OCI-LY3 (cell line): ENCODE measurements at regions not wholly inside any gene's neighbourhood (a gene's known extent, or its start where the extent isn't known, plus 50 kb on each side); places are given as distances from the start of the nearest gene placed in this dataset.

Experiments
- H2AFZ ChIP-seq: fragments of 200-600, 300-600 bp; shearing (Covaris generic); 2 replicates; pipeline ENCODE4 v1.6.0; 2014; ENCODE audit warnings: antibody characterized with exemption, low read depth, low read length
- H3K27ac ChIP-seq: fragments of 200-600, 300-600 bp; sonication (generic); 2 replicates; pipeline ENCODE4 v1.5.1; 2014; ENCODE audit warnings: mild to moderate bottlenecking, low read length, moderate library complexity, mixed read lengths
- H3K27me3 ChIP-seq: fragments of 200-600, 300-600 bp; sonication (generic); 2 replicates; pipeline ENCODE4 v1.6.1; 2014; ENCODE audit warnings: low read depth, low read length, mixed read lengths
- H3K36me3 ChIP-seq: fragments of 200-600, 300-600 bp; sonication (generic); replicated peaks from 2 replicates; pipeline ENCODE3; 2014; ENCODE audit warnings: low read depth, low read length, mixed read lengths
- H3K4me1 ChIP-seq: fragments of 300-600, 200-600 bp; sonication (generic); 2 replicates; pipeline ENCODE4 v1.6.1; 2014; ENCODE audit warnings: low read length, mixed read lengths
- H3K4me2 ChIP-seq: fragments of 200-600, 300-600 bp; sonication (generic); 2 replicates; pipeline ENCODE4 v1.6.1; 2014; ENCODE audit warnings: low read length, mixed read lengths
- H3K4me3 ChIP-seq: fragments of 300-600, 200-600 bp; sonication (generic); 2 replicates; pipeline ENCODE4 v1.5.1; 2014; ENCODE audit warnings: antibody characterized with exemption, mild to moderate bottlenecking, low read length, moderate library complexity
- H3K79me2 ChIP-seq: fragments of 300-600, 200-600 bp; shearing (Covaris generic); 2 replicates; pipeline ENCODE4 v1.6.1; 2014; ENCODE audit warnings: mild to moderate bottlenecking, low read length, mixed read lengths
- H3K9ac ChIP-seq: fragments of 300-600, 200-600 bp; shearing (Covaris generic); 2 replicates; pipeline ENCODE4 v1.6.0; 2014; ENCODE audit warnings: mild to moderate bottlenecking, low read length, moderate library complexity
- H3K9me3 ChIP-seq: fragments of 200-600, 300-600 bp; shearing (Covaris generic); 2 replicates; pipeline ENCODE4 v1.6.1; 2014; ENCODE audit warnings: low read length, mixed read lengths; ENCODE audit not compliant: insufficient read depth
- H4K20me1 ChIP-seq: fragments of 200-600, 300-600 bp; sonication (generic); 2 replicates; pipeline ENCODE4 v1.6.1; 2016; ENCODE audit warnings: low read length, mixed read lengths; ENCODE audit not compliant: insufficient read depth
- EZH2phosphoT487 ChIP-seq: fragments of 200-600 bp; shearing (Covaris generic); IDR thresholded peaks from 2 replicates; pipeline ENCODE4 v1.6.1; 2018; ENCODE audit warnings: antibody characterized with exemption, mixed run types, low read depth
- TF ChIP-seq, protein P1 (sequence below): fragments of 200-600, 300-600 bp; sonication (generic); IDR thresholded peaks from 2 replicates; pipeline ENCODE4 v1.5.1; 2014; ENCODE audit warnings: antibody characterized with exemption, low read length, low read depth

DNA sequence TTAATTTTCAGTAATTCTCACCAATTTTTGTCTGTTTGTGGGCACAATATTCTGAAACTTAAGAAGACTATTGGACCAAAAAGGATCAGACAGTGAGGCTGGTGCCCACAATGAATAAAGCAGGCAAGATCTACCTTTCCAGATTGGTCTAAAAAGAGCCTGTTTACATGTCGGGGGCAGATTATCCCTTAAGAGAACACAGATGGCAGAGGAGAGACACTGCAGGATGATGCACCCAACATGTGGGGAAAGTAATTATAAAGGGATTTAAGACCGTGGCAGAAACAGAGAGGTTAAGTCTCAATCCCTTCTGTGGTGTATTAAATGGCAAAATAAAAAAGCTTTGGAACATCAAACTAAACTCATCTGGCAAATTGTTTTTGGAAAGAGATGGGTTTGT is 331.8 kb upstream of the CDH11 start:
- H3K4me1 ChIP-seq: no peaks in the 10 kb centered on the region
- H3K36me3 ChIP-seq: no peaks in the 10 kb centered on the region
- no peaks in the 10 kb centered on the region for H3K79me2 ChIP-seq
- no peak overlapping the region for H3K4me2 ChIP-seq
- no peak overlapping the region for H3K27ac ChIP-seq
- TF ChIP-seq, protein P1, sequence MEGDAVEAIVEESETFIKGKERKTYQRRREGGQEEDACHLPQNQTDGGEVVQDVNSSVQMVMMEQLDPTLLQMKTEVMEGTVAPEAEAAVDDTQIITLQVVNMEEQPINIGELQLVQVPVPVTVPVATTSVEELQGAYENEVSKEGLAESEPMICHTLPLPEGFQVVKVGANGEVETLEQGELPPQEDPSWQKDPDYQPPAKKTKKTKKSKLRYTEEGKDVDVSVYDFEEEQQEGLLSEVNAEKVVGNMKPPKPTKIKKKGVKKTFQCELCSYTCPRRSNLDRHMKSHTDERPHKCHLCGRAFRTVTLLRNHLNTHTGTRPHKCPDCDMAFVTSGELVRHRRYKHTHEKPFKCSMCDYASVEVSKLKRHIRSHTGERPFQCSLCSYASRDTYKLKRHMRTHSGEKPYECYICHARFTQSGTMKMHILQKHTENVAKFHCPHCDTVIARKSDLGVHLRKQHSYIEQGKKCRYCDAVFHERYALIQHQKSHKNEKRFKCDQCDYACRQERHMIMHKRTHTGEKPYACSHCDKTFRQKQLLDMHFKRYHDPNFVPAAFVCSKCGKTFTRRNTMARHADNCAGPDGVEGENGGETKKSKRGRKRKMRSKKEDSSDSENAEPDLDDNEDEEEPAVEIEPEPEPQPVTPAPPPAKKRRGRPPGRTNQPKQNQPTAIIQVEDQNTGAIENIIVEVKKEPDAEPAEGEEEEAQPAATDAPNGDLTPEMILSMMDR: no peak
- no peak for TF ChIP-seq EZH2phosphoT487
- no peaks in the 10 kb centered on the region for H3K27me3 ChIP-seq
- no peaks in the 10 kb centered on the region for H3K9me3 ChIP-seq
- no peaks in the 10 kb centered on the region for H4K20me1 ChIP-seq
- H3K4me3 ChIP-seq: no peak overlapping the region
- H3K9ac ChIP-seq: no peak overlapping the region
- H2AFZ ChIP-seq: no peak overlapping the region

DNA sequence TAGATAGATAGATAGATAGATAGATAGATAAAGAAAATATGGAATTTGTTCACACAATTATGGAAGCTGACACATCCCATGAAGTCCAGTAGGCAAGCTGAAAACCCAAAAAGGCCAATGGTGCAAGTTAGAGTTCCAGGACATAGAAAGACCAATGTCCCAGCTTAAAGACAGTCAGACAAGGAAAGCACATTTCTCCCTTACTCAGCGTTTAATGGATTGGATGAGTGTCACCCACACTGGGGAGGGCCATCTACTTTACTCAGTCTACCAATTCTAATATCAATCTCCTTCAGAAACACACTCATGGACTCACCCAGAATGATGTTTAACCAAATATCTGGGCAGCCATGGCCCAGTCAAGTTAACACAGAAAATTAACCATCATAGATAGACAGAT is 327.7 kb upstream of the CDH11 start:
- no peak overlapping the region for H2AFZ ChIP-seq
- no peak overlapping the region for H3K9ac ChIP-seq
- no peaks in the 10 kb centered on the region for H3K4me1 ChIP-seq
- H3K36me3 ChIP-seq: no peaks in the 10 kb centered on the region
- H3K27me3 ChIP-seq: no peaks in the 10 kb centered on the region
- no peaks in the 10 kb centered on the region for H3K9me3 ChIP-seq
- no peak overlapping the region for H3K27ac ChIP-seq
- H4K20me1 ChIP-seq: no peaks in the 10 kb centered on the region
- TF ChIP-seq, protein P1: no peak
- H3K79me2 ChIP-seq: no peaks in the 10 kb centered on the region
- H3K4me2 ChIP-seq: no peak overlapping the region
- H3K4me3 ChIP-seq: no peak overlapping the region

DNA sequence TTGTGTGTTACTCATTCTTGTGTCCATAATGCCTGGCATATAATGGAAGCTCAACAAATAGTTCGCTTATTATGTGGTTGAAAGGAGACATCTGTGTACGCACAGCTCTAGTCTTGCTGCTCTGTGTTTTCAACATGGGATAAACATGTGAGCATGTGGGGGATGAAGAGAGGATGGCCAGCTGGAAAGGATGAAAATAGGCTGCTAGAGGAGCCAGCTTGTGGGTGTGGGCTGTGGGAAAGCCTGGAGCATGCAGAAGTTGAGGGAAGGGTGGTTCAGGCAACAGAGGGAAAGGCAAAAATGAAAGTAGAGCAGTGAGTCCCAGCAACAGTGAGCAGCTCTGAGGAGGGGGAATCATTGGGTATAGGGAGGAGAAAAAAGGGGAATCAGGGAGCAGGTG is 324.6 kb upstream of the CDH11 start:
- no peak overlapping the region for H3K27ac ChIP-seq
- H3K79me2 ChIP-seq: no peaks in the 10 kb centered on the region
- H3K27me3 ChIP-seq: no peaks in the 10 kb centered on the region
- no peaks in the 10 kb centered on the region for H3K4me1 ChIP-seq
- no peak overlapping the region for H3K4me2 ChIP-seq
- no peaks in the 10 kb centered on the region for H3K9me3 ChIP-seq
- no peak overlapping the region for H3K4me3 ChIP-seq
- no peak for TF ChIP-seq EZH2phosphoT487
- TF ChIP-seq, protein P1: no peak
- no peak overlapping the region for H2AFZ ChIP-seq
- H3K36me3 ChIP-seq: no peaks in the 10 kb centered on the region
- H3K9ac ChIP-seq: no peak overlapping the region
- no peaks in the 10 kb centered on the region for H4K20me1 ChIP-seq

DNA sequence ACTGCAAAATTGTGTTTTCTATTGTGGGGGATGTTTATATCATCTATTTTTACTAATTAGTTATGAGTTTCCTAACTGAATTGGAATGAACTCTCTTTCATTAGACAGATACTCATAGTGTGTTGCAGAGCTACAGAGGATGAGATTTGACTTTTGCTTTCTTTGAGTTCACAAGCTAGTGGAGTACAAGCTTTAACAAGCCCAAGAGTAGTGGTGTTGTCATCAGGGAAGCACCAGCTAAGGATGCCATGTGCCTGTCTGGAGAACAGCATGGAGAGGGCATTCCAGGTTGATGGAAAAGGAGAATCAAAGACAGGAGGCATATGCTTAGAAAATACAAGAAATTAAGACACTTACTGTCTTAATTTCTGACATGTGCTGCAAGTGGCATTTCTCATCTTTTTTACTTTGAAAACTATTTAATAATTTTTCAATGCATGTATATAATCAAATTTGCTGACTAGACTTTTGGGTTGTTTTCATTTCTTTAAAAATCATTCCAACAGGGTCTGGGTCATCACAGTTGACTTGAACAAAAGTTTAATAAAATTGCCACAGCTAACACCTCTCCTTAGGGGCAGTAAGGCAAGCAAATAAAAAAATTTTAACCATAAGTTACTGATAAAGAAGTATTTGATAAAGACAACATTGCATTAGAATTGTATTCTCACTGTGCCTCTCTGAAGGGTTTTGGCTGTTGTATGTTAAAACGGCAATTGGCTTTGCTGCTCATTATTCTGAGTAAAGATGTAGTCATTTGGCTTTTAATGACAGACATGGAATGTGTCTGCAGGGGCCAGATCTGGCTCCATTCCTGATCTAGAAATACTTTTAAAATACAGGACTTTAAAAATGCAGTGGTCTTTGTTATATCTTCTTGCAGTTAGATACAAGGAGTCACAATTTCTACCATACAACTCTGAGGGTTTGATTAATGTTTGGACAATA is 323.7 kb upstream of the CDH11 start:
- Histone ChIP-seq H4K20me1 (no peaks in the 10 kb centered on the region), H3K79me2 (no peaks in the 10 kb centered on the region), H3K27ac (no peak overlapping the region), H3K27me3 (no peaks in the 10 kb centered on the region), H3K4me1 (no peaks in the 10 kb centered on the region), H3K9ac (no peak overlapping the region), H2AFZ (no peak overlapping the region), H3K9me3 (no peaks in the 10 kb centered on the region), H3K36me3 (no peaks in the 10 kb centered on the region), H3K4me3 (no peak overlapping the region), H3K4me2 (no peak overlapping the region)
- TF ChIP-seq, protein P1: no peak
